GM12878 (cell line): ENCODE measurements at regions not wholly inside any gene's neighbourhood (a gene's known extent, or its start where the extent isn't known, plus 50 kb on each side); places are given as distances from the start of the nearest gene placed in this dataset.

ENCODE experiments used
- ATAC-seq: fragments of 200-7000 bp; cut with Tn5 transposase; 3 replicates; pipeline ENCODE4 v1.9.1; 2020; ENCODE audit warnings: mild to moderate bottlenecking, moderate library complexity
- BruUV-seq: library from RNA; stranded (reverse); fragments of 400-500 nt; replicated peaks from 2 replicates; lab custom pipeline; 2021; lab: Mats Ljungman, UMichigan
- CTCF ChIA-PET: fragments of 300-600 bp; sonication (Branson Sonifier 250); formaldehyde crosslinking; extraction: SDS; loops from one replicate; lab custom pipeline; 2021; ENCODE audit warnings: inconsistent platforms; lab: Yijun Ruan, JAX
- POLR2A ChIA-PET: fragments of 350-600 bp; formaldehyde crosslinking; extraction: SDS; loops from one replicate; lab custom pipeline; 2021; ENCODE audit warnings: inconsistent platforms; lab: Charles Lee
- RAD21 ChIA-PET: fragments of 300-600 bp; sonication (Branson Sonifier 250); formaldehyde crosslinking; loops from one replicate; lab custom pipeline; 2023; ENCODE audit warnings: antibody characterized with exemption; ENCODE audit not compliant: unreplicated experiment; lab: Charles Lee
- SMC1A ChIA-PET: fragments of 300-600 bp; sonication (Branson Sonifier 250); formaldehyde crosslinking; loops from one replicate; lab custom pipeline; 2023; ENCODE audit not compliant: unreplicated experiment, uncharacterized antibody; lab: Charles Lee
- DNase-seq: peaks from one replicate; pipeline ENCODE4 v3.0.0-alpha.2; 2011; ENCODE audit warnings: low read depth, low spot score
- FAIRE-seq: peaks from 3 replicates; lab custom pipeline; 2011; peaks lifted over from hg19 to GRCh38; lab: Jason Lieb, UNC
- H2AFZ ChIP-seq: 2 replicates; pipeline ENCODE4 v1.6.0; 2011; ENCODE audit warnings: low read depth, low read length, control low read depth; ENCODE audit not compliant: control insufficient read depth
- H3K27ac ChIP-seq: 2 replicates; pipeline ENCODE4 v1.5.1; 2011; ENCODE audit warnings: control low read depth; ENCODE audit not compliant: control insufficient read depth, insufficient read depth
- H3K27me3 ChIP-seq, 2 experiments: replicated peaks in 1 of 2; 2 replicates each; pipeline versions ENCODE4 v1.6.0 to v1.6.1; 2011; ENCODE audit warnings: low read length in 1 of 2; ENCODE audit not compliant: control insufficient read depth in 2 of 2, insufficient read depth in 2 of 2
- H3K36me3 ChIP-seq, 2 experiments: 2 replicates each; pipeline ENCODE4 v1.5.1; 2011; ENCODE audit warnings: low read length in 1 of 2; ENCODE audit not compliant: control insufficient read depth in 2 of 2, insufficient read depth in 2 of 2
- H3K4me1 ChIP-seq: 2 replicates; pipeline ENCODE4 v1.6.1; 2011; ENCODE audit warnings: mild to moderate bottlenecking, low read length, moderate library complexity, mixed read lengths; ENCODE audit not compliant: control insufficient read depth, insufficient read depth
- H3K4me2 ChIP-seq: 2 replicates; pipeline ENCODE4 v1.6.0; 2011; ENCODE audit warnings: control low read depth; ENCODE audit not compliant: control insufficient read depth, insufficient read depth
- H3K4me3 ChIP-seq: fragments of 200-600 bp; sonication (generic); 2 replicates; pipeline ENCODE4 v1.5.1; 2016
- H3K79me2 ChIP-seq: 2 replicates; pipeline ENCODE4 v1.6.0; 2011; ENCODE audit warnings: low read length; ENCODE audit not compliant: control insufficient read depth, insufficient read depth
- H3K9ac ChIP-seq: 2 replicates; pipeline ENCODE4 v1.8.0; 2011; ENCODE audit warnings: low read length, control low read depth, mixed read lengths; ENCODE audit not compliant: control insufficient read depth, insufficient read depth
- H3K9me3 ChIP-seq: replicated peaks from 3 replicates; pipeline ENCODE4 v1.5.1; 2011; ENCODE audit warnings: mild to moderate bottlenecking, low read length; ENCODE audit not compliant: control insufficient read depth, insufficient read depth
- H4K20me1 ChIP-seq: 2 replicates; pipeline ENCODE4 v1.6.0; 2011; ENCODE audit not compliant: control insufficient read depth, insufficient read depth
- BCL3 ChIP-seq: IDR thresholded peaks from 2 replicates; pipeline ENCODE4 v1.6.1; 2011; ENCODE audit warnings: borderline replicate concordance, low read depth, mild to moderate bottlenecking, moderate library complexity, low read length; ENCODE audit not compliant: insufficient read depth, poor library complexity, severe bottlenecking
- BMI1 ChIP-seq: fragments of 450-650 bp; IDR thresholded peaks from 2 replicates; pipeline ENCODE4 v1.6.1; 2016; ENCODE audit warnings: mild to moderate bottlenecking, moderate library complexity, borderline replicate concordance
- CTCF ChIP-seq, 3 experiments: IDR thresholded peaks in 2 of 3; conservative IDR thresholded peaks in 1 of 3; 2 replicates each; pipeline ENCODE4 v1.5.1; 2011; ENCODE audit warnings: low read depth in 3 of 3, low read length in 3 of 3, mild to moderate bottlenecking in 3 of 3, control low read depth in 2 of 3, moderate library complexity in 2 of 3, inconsistent platforms in 1 of 3, mixed read lengths in 1 of 3; ENCODE audit not compliant: control insufficient read depth in 2 of 3, insufficient read depth in 1 of 3; ENCODE audit errors: extremely low read depth in 1 of 3
- FOXK2 ChIP-seq: fragments of 450-650 bp; IDR thresholded peaks from 2 replicates; pipeline ENCODE4 v1.6.1; 2017; ENCODE audit warnings: mild to moderate bottlenecking, moderate library complexity
- HDGF ChIP-seq: fragments of 450-650 bp; IDR thresholded peaks from 2 replicates; pipeline ENCODE4 v1.6.1; 2016; ENCODE audit warnings: antibody characterized with exemption
- MYC ChIP-seq: IDR thresholded peaks from 2 replicates; pipeline ENCODE4 v1.6.1; 2011; ENCODE audit warnings: mild to moderate bottlenecking, low read length, moderate library complexity, inconsistent platforms; ENCODE audit not compliant: insufficient read depth, insufficient replicate concordance, insufficient read length, severe bottlenecking
- STAT1 ChIP-seq: fragments of 450-650 bp; conservative IDR thresholded peaks from 2 replicates; pipeline ENCODE4 v1.6.1; 2014; ENCODE audit warnings: antibody characterized with exemption, mild to moderate bottlenecking
- SUZ12 ChIP-seq: fragments of 200-600 bp; sonication (generic); IDR thresholded peaks from one replicate; pipeline ENCODE4 v1.6.1; 2018; ENCODE audit warnings: antibody characterized with exemption, mild to moderate bottlenecking; ENCODE audit not compliant: unreplicated experiment
- in situ Hi-C: fragments of 300-500 bp; cut with MboI; formaldehyde crosslinking; loops from 9 replicates; pipeline ENCODE4 v1.14.3; 2018; ENCODE audit warnings: mixed read lengths
- intact Hi-C: fragments of 100-400 bp; cut with micrococcal nuclease; formaldehyde crosslinking; loops from one replicate; pipeline ENCODE4 v1.14.2; 2022; ENCODE audit not compliant: unreplicated experiment

GRCh38 chr14:82911930-82912329, 1378.3 kb upstream of the SEL1L start (continued):
- TF ChIP-seq CTCF (IDR thresholded peaks at IDR 0.05 in 2 of 3, conservative IDR thresholded peaks at IDR 0.05 in 1 of 3; ENCODE audit: control insufficient read depth in 2 of 3, extremely low read depth in 1 of 3, insufficient read depth in 1 of 3, low read depth in 3 of 3, low read length in 3 of 3) (no peak), FOXK2 (no peak), SUZ12 (no peak), STAT1 (no peak), HDGF (no peak)

- TF ChIP-seq CTCF (IDR thresholded peaks at IDR 0.05 in 2 of 3, conservative IDR thresholded peaks at IDR 0.05 in 1 of 3; ENCODE audit: control insufficient read depth in 2 of 3, extremely low read depth in 1 of 3, insufficient read depth in 1 of 3, low read depth in 3 of 3, low read length in 3 of 3) (no peak), BMI1 (no peak), BCL3 (no peak), MYC (no peak)
- Histone ChIP-seq H3K4me1 (no peaks in the 10 kb centered on the region), H3K4me2 (no peak overlapping the region), H3K9ac (no peak overlapping the region), H3K36me3 (no peaks in the 10 kb centered on the region), H3K27me3 (no peaks in the 10 kb centered on the region), H3K79me2 (no peaks in the 10 kb centered on the region), H3K9me3 (no peaks in the 10 kb centered on the region), H3K4me3 (no peak overlapping the region), H2AFZ (no peak overlapping the region), H4K20me1 (no peaks in the 10 kb centered on the region), H3K27ac (no peak overlapping the region)
- ChIA-PET POLR2A (no interaction called here), CTCF (no interaction called here), RAD21 (no interaction called here), SMC1A (no interaction called here)
- in situ Hi-C loops (no loop called here), intact Hi-C loops (no loop called here)
- ATAC-seq = no peak
- BruUV-seq = no TSS peak
- FAIRE-seq = no peak
- DNase-seq = no peak
Measured at GRCh38 chr14:82913396-82913795, 1379.7 kb upstream of the SEL1L start.
